Retina (tissue), 1 donor: ENCODE measurements at regions not wholly inside any gene's neighbourhood (a gene's known extent, or its start where the extent isn't known, plus 50 kb on each side); places are given as distances from the start of the nearest gene placed in this dataset.
A peak's percentile ranks its signal among the peaks of the same experiment; 100 is the strongest.

Experiments used
- DNase-seq: peaks from one replicate; pipeline ENCODE4 v3.0.0-alpha.2; 2016

DNA sequence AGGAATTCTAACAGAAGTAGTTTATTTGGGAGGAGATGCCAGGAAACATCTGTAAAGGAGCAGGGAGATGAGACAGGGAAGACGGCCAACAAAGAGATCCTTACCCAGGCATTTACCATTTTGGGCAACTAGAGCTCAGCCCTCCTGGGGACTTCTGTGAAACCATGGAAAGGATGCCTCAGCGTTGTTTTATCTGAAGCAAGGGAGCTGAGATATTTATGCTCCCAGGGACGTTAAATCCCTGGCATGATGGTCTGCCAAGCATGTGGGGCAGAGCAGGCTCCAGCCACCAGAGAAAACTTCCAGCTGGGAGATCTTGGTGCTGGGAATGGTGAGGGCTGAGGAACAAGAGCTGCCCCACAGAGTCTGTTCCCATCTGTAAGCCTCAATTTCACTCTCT is 114.8 kb upstream of the FOXF1 start:
- DNase-seq = no peak

DNA sequence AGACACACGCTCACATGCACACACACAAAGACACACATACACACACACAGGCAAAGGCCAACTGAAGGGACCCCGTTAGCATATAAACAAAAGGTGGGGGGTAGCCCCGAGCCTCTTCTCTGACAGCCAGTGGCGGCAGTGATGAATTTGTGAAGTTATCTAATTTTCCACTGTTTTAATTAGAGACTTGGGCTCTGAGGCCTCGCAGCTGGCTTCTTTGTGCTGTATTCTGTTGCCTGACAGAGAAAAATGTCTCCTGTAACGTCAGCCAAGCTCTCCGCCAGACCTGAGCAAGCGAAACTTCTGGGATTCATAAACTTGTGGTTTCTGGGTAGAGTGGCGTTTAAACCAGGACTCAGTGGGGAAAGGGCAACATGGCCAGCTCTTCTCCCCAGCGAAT is 113.9 kb upstream of the FOXF1 start:
- DNase-seq = peak; percentile 68

DNA sequence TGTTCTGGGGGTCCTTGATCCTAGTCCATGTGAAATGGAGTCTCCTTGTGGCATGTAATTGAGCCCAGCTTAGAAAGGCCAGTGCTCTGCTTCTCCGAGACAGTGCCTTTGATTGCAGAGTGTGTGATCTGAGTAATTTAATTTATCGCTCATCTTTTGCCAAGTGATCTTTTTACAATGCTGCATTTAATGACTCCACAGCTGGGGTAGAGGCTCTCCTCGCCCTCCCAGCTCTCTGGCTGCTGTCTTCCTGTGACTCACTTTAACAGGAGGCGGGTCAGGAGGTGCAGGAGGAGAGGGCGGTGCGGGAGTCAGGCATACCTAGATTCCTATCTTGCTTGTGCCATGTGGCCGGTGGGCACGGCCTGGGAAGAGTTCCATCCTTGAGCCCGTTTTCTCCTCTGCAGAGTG is 113.4 kb upstream of the FOXF1 start:
- DNase-seq = no peak

DNA sequence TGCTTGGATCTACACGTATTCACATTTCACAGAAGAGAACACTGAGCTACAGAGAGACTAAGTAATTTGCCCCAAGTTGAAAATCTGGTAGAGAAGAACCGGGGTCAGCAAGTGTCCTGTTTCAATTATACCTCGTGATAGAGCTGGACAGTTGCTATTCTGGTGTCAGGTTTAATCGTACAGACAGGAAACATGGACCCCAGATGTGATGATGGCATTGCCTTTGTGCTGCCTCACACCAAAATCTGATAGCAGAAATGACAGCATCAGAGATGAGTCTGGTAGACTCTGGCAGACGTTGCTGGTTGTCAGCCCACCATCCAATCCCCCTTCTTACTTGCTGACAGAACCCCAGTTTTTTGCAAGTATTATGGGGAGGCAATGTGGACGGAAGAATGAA is 112.1 kb upstream of the FOXF1 start:
- no peak for DNase-seq

DNA sequence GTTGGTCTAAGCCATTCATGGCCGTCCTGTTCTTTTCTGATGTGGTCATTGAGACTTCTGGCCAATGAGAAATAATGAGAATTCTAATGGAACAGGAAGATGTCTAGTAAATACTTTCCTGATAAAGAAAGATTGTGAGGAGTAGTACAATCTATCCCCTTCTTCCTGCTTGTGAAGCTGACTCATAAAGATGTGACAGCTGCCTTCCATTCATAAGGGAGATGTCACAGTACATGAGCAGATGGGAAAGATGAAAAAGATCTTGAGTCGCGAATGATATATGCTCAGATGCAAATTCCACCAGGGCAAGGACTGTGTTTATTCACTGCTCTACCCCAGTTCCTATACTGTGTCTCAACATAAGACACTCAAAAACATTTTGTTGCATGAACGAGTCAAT is 111.7 kb upstream of the FOXF1 start:
- DNase-seq = no peak

DNA sequence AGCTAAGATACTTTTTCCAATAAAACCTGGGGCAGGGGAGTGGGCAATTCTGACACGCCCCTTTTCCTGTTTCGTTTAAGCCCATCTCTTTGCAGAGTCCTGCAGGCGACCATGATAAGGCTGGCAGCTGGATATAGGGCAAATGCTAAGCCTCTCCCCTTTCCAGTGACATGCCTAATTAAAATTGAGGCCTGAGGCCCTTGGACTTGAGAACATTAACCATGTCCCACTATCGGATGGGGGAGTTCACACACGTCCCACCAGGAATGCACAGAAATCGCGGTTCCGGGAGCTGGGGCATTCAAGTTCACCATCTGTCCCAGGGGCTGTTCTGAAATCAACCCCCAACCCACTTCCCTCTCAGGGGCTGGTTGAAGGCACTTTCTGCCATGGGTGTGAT is 109.2 kb upstream of the FOXF1 start:
- peak; percentile 24 for DNase-seq

DNA sequence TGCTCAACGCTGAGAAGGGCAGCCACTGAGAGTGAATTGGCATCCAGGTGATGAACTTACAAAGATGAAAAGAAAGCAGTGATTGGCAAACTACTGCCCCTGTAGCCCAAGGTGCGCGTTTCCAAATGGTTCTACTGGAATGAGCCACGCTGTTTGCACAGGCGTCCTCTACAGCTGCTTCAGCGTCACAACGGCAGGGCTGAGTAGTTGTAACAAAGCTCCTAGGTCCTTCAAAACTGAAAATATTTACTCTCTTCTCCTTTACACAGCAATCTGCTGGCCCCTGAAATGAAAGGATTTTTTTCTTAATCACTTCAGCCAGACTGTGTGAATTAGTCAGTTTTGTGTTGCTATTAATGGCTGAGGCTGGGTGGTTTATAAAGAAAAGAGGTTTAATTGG is 107.2 kb upstream of the FOXF1 start:
- no peak for DNase-seq

DNA sequence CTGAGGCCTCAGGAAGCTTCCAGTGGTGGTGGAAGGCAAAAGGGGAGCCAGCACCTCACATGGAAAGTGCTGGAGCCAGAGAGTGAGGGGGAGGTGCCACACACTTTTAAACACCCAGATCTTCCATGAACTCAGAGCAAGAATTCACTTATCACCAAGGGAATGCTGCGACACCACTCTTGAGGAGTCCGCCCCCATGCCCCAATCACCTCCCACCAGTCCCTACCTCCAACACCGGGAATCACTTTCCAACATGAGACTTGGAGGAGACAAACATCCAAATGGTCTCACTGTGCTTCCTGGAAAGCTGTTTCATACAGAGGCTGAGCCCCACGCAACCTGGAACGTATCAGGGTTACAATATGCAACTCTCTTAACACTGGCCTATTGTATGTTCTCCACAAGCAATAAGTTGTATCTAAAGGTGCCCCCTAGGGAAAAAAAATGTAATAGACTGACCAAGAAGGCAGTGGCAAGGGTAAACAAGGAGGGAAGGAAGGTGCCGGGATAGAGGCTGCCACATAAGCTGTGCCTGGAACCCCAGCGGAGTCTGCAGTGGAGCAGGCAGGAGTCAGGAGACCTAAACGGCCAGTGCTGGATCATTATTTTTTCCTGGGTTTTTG is 106.7 kb upstream of the FOXF1 start:
- DNase-seq = no peak

DNA sequence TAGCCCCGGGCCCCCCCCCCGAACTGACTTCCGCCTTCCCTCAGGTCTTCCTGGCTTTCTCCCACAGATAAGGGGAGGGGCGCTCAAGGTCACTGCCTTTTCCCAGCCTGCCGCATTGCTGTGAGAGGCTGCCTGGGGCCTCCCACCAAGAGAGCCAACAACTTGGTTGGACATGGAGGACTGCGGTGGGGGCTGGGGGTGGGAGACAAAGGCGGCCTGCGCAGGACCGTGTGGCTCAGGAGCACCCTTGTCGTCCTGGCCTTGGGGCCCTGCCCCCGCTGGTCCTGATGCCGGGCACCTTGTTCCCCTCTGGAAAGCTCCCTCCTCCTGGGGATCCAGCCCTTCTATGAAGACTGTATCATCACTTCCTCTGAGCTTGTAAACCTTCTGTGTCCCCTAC is 105.6 kb upstream of the FOXF1 start:
- DNase-seq = no peak

DNA sequence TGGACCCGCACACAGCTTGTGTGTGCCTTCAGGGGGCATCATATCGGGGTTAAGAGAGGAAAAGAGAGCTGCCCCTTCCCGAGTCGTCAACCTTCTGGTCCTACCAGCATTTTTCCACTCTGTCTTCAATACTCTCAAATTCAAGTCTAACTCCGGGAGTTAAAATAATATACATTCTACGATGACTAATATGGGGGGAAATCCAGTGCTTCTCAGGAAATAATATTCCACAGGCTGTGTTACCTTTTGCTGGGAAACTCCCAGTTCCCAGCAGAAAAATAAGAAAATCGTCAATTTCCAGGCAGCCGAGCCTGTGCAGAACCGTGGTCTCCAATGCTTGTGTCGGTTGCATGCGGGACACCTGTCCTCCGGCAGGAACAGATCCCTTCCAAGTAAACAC is 105.0 kb upstream of the FOXF1 start:
- no peak for DNase-seq

DNA sequence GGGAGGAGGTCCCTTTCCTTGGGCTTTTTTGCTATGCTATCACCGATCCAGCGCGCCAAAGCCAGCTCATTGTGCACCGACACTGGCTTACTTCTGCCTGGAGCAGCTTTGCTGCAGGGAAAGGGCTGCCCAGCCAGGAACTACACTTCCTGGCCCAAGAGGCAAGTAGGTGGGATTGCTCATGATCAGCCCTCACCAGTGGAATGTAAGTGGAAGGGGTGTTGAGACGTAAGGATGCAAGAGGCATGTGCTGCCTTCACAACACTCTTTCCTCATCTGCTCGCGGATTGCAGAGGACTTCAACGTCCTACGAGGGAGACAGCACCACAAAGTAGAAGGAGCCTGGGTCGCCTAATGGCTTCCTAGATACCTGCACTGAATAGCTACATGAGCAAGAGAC is 104.3 kb upstream of the FOXF1 start:
- no peak for DNase-seq

DNA sequence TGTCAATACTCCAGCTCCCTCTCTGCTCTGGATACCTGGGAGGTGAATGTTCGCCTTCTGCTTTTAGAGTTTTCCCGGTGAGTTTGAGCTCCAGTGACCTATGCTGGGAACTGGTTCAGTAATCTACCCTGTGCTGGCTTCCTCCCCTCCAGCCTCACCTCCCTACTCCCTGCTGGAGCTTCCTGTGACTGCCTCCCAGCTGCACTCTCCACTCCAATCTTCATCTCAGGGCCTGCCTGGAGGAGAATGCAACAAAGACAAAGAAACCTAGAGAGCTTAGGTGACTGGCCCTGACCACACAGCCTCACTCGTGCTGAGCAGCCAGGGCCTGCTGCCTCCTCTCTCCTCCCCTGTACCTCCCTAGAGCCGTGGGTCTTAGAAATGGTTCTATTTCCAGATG is 101.6 kb upstream of the FOXF1 start:
- no peak for DNase-seq

DNA sequence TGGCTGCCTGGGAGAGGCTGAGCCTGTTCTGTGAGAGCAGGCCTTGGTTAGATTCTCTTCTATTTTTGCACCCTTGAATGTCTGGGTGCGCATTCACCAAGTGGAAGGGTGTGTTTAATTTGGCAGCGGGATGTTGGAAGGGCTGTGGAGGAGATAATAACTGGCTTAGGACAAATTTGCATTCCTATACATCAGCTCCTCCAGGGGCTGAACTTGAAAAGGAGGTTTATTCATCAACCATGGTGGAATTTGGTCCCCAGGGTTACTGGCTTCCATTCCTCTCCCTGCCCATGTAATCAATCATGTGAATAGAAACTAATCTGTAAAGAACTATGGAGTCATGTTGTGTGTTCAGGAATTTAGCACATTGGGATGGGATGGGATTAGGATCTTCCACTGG is 100.2 kb upstream of the FOXF1 start:
- no peak for DNase-seq

DNA sequence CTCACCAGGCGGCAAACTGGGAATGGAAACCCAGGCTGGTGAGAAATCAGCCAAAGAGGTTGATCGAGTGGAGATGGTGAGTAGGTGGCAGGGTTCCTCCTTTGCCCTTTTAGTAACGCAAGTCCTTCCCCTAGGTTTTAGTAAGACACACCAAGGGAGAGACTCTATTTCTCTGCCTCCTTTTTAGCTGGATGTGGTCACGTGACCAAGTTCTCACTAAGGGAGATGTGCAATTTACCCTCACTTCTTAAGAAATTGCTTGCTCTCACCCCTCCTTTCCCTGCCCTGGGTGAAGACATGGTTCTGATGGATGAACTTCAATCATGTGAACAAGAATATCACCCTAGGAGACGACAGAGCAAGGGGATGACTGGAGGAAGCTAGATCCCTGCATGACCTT is 99.8 kb upstream of the FOXF1 start:
- no peak for DNase-seq

DNA sequence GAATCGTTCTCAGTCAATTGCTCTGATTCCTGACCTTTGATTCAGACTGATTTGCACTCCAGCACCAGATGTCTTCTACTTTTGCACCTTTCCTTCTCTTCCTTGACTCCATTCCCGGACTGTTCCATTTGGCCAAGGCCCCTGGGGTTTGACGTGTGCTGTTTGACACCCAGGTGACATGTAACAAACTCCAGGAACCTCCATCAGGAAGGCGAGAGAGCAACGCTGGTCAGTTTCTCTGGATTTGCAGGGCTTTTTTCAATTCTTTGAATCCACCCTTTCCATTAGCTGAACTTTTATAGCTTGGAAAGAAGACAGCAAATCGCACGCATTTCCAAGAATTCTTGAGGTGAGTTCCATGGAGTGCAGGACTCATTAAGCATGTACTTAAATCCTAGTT is 98.4 kb upstream of the FOXF1 start:
- DNase-seq = no peak

DNA sequence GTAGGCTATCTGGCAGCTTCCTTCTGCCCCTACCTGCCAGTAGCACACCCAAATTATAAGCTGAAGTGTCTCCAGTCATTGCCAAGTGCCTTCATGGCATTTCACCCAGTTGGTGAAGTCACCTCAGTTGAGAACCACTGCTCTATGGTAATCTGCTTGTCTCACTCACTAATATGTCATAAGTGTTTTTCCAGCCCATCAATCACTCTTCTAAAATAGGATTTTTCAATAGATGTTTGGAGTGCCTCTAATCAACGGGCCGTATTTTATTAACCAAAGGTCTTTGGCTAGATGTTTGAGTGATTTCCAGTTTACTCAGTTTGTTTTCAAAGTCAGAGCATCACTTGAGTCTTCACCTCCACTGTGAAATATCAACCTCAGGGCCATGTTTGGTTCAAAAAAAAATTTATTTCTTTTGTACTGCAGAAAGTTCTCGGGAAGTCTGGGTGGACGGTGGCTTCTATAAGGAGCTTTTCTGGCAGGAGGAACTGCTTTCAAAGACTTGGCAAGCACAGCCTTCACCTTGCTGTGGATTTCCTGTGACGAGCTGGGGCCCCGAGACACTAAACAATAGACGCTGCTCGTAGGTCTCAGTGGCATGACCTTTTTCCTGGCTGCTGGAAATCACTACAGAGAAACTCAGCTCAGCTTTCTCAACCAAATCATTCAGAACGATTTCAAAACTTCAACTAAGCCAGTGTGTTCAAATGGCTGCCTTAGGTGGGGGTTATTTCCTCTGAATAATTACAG is 95.2 kb upstream of the FOXF1 start:
- no peak for DNase-seq

DNA sequence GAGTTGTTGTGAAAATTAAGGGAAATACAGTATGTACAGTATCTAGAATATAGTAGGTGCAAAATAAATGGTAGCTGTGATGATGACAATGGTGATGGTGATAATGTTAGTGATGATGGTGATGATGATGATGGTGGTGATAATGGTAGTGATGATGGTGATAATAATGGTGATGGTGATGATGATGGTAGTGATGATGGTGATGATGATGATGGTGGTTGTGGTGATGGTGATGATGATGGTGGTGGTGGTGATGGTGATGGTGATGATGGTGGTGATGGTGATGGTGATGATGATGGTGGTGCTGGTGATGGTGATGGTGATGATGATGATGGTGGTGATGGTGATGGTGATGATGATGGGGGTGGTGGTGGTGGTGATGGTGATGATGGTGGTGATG is 91.3 kb upstream of the FOXF1 start:
- DNase-seq = no peak

DNA sequence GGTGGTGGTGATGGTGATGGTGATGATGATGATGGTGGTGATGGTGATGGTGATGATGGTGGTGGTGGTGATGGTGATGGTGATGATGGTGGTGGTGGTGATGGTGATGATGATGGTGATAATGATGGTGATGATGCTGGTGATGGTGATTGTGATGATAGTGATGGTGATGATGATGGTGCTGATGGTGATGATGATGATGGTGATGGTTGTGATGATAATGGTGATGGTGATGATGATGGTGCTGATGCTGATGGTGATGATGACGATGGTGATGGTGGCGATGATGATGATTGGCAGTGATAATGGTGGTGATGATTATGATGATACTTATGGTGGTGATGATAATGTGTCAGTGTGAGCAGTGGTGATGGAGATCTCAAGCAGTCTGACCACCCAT is 90.8 kb upstream of the FOXF1 start:
- no peak for DNase-seq

DNA sequence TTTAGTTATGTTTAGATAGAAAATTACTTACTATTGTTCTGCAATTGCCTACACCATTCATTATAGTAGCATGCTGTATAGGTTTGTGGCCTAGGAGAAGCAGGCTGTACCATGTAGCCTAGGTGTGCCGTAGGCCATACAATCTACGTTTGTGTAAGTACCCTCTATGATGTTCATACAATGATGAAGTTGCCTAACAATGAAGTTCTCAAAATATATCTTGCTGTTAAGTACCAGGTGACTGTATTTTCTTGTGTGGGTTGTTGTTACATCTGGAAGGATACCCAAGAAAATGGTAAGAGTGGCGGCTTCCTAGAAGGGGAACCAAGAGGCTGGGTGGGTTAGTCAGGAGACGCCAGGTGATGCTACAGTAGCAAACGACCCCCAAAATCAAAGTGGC is 88.3 kb upstream of the FOXF1 start:
- no peak for DNase-seq

DNA sequence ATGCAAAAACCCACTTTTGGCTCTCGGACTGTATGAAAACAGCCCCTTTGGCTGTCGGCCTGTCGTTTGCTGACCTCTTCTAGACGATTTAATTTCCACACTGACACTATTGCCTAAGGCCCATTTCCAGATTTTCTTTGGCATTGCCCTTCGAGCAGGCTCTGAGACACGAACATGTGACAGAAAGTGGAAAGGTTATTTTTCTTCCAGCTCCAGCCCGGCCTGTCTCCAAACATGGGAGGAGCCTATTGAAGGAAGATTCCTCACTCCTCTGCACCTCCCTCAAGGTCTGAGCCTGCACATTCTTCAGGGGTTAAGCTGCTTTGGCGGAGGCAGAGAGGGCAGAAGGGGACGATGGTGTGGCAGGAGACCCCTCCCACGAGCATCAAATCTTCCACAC is 85.9 kb upstream of the FOXF1 start:
- DNase-seq = no peak

DNA sequence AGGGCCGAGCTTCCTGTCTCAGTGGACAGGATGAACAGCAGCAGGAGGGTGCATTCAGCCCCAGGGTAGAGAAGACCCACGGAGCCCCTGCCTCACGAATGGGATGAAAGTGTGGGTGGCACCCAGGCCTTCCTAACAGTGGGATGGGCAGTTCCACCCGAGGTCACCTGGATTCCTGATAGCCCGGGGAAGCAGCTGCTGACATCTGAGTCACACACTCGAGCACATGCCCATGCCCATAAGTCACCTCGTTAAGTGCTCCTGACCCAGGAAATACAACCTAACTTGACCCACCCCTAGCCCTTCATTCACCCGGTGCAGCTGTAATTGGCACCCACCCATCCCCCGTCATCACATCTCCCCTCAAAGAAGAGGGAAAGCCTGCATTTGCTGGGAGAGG is 85.3 kb upstream of the FOXF1 start:
- no peak for DNase-seq

DNA sequence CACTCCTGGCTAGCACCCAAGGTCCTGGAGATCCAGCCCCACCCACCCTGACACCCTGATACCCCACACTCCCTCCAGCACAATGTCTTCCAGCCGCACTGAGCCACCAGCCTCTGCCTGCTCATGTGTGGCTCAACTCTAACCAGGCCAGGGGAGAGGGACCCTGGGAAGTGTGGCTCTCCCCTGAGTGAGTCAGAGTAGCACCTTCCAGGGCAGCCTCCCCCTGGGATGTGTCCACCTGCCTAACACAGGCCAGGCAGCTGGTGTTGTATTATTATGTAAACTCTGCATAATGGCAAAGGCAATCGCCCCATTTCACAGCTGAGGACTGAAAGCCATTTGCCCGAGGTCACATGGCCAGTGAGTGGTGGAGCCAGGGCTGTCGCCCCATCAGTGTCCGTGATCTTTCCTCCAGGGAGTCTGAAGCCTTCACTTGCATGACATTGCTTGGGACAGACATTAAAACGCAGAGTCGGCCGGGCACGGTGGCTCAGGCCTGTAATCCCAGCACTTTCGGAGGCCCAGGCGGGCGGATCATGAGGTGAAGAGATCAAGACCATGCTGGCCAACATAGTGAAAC is 84.2 kb upstream of the FOXF1 start:
- DNase-seq = no peak

DNA sequence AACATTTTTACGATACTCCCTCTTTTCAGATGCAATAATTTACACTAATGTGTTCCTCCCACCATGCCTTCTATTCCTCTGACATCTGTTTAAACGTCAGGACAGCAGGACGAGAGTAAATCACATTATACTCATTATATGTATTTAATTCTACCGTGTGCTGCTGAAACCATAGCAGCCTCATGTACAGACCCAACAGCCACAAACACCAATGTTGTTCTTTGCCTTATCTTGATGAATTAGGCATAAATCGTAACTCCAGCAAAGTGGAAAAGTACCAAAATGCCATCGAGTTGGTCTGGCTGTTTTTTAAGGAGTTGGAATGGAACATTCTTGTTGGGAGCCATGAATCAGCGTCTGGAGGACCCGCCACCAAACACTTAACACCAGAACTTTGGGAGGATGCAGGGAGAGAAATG is 82.9 kb upstream of the FOXF1 start:
- no peak for DNase-seq

DNA sequence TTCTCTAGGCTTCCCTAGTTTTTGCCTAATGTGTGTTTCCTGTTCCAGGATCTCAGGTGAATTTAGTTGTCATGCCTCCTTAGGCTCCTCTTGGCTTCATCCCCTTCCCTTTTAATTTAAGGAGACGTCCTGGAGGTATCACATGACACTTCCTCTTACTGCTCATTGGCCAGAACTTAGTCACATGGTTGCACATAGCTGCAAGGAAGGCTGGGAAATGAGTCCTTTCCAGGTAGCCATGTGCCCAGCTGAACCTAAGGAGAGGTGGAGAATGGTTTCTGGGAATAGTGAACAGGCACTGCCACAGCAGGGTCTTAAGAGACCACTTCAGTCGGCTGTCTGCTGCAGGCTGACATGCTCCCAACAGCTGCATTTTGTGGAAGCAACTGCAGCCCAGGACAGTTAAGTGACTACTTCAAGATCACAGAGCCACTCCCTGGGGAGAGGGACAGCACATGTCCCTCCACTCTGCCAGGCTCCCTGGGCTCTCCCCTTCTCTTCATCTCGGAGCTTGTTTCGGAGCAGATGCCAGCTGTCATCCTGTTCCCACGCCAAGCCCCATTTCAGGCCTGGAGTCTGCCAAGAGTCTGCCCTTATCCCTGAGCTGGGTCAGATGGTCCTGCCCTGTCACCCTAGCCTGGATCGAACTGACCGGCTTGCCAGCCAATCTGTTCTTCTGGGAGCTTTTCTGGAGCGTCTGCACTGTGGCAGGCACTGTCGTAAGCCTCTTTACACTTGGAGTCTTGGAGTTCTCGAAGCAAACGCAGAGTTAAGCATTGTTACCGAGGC is 81.4 kb upstream of the FOXF1 start:
- no peak for DNase-seq
